Left lung (tissue), 4 donors: ENCODE measurements at regions not wholly inside any gene's neighbourhood (a gene's known extent, or its start where the extent isn't known, plus 50 kb on each side); places are given as distances from the start of the nearest gene placed in this dataset.

Source experiments
- ATAC-seq: fragments of 200-7000 bp; cut with Tn5 transposase; one replicate; pipeline ENCODE4 v1.9.1; 2020; ENCODE audit warnings: moderate library complexity
- DNase-seq, 4 donors: peaks; one replicate each; pipeline ENCODE4 v3.0.0-alpha.2; 2013 to 2020
- H3K27ac ChIP-seq, 2 donors: fragments of 200-600 bp; sonication (generic) in 1 of 2; one replicate each; pipeline versions ENCODE4 v1.5.0 to v1.8.0; 2020 to 2021
- H3K27me3 ChIP-seq, 2 donors: fragments of 200-600 bp; sonication (generic) in 1 of 2; one replicate each; pipeline versions ENCODE4 v1.5.0 to v1.8.0; 2020 to 2021
- H3K36me3 ChIP-seq, 2 donors: fragments of 200-600 bp; sonication (generic) in 1 of 2; one replicate each; pipeline versions ENCODE4 v1.5.0 to v1.8.0; 2020 to 2021
- H3K4me1 ChIP-seq, 2 donors: fragments of 200-600 bp; one replicate each; pipeline ENCODE4 v1.8.0; 2021
- H3K4me3 ChIP-seq, 2 donors: fragments of 200-600 bp; sonication (generic) in 1 of 2; one replicate each; pipeline versions ENCODE4 v1.5.0 to v1.8.0; 2020 to 2021; ENCODE audit warnings: mild to moderate bottlenecking in 1 of 2
- H3K9me3 ChIP-seq, 2 donors: fragments of 200-600 bp; sonication (generic) in 1 of 2; one replicate each; pipeline versions ENCODE4 v1.5.0 to v1.8.0; 2020 to 2021
- intact Hi-C, 2 donors: fragments of 100-400 bp; cut with DNase I; formaldehyde crosslinking; loops; one replicate each; pipeline versions ENCODE4 v1.11.2 to v1.14.2; 2022
- TF ChIP-seq, protein P1 (sequence below), 2 donors: fragments of 200-600 bp; sonication (generic) in 1 of 2; IDR thresholded peaks; one replicate each; pipeline versions ENCODE4 v1.5.0 to v1.8.0; 2021; ENCODE audit warnings: antibody characterized with exemption in 2 of 2
- donor health status: DM: no; HTN: yes; CAD: no.
- donor health status: DM: no; HTN: no; CAD: no.

GRCh38 chr20:57088436-57088835, 178.0 kb downstream of the BMP7 start:
- no peaks in the 10 kb centered on the region for H3K9me3 ChIP-seq
- no peaks in the 10 kb centered on the region for H3K36me3 ChIP-seq
- H3K27me3 ChIP-seq, result peaks cover 0 to 66% of the 10 kb centered on the region in 2 donors
- intact Hi-C loops, result no loop called here
- TF ChIP-seq, protein P1, sequence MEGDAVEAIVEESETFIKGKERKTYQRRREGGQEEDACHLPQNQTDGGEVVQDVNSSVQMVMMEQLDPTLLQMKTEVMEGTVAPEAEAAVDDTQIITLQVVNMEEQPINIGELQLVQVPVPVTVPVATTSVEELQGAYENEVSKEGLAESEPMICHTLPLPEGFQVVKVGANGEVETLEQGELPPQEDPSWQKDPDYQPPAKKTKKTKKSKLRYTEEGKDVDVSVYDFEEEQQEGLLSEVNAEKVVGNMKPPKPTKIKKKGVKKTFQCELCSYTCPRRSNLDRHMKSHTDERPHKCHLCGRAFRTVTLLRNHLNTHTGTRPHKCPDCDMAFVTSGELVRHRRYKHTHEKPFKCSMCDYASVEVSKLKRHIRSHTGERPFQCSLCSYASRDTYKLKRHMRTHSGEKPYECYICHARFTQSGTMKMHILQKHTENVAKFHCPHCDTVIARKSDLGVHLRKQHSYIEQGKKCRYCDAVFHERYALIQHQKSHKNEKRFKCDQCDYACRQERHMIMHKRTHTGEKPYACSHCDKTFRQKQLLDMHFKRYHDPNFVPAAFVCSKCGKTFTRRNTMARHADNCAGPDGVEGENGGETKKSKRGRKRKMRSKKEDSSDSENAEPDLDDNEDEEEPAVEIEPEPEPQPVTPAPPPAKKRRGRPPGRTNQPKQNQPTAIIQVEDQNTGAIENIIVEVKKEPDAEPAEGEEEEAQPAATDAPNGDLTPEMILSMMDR (IDR thresholded peaks at IDR 0.05), result no peak
- H3K4me3 ChIP-seq, result no peak overlapping the region
- no peaks in the 10 kb centered on the region for H3K4me1 ChIP-seq
- H3K27ac ChIP-seq, result no peak overlapping the region
- no peak for DNase-seq
- no peak for ATAC-seq

- no peak overlapping the region for H3K4me3 ChIP-seq
- peaks cover 0 to 66% of the 10 kb centered on the region in 2 donors for H3K27me3 ChIP-seq
- no peak overlapping the region for H3K27ac ChIP-seq
- ATAC-seq, result peak; percentile 89
- no peaks in the 10 kb centered on the region for H3K9me3 ChIP-seq
- no peaks in the 10 kb centered on the region for H3K36me3 ChIP-seq
- DNase-seq, result peak; percentile 38 to 91 (median 64)
- intact Hi-C loops, result loop anchor here in 1 of 2 donors (5.0 kb wide), 1 partner anchor 258 kb away; no protein-coding TSS in a partner anchor
- H3K4me1 ChIP-seq, result no peaks in the 10 kb centered on the region
- TF ChIP-seq, protein P1 (IDR thresholded peaks at IDR 0.05), result peak; percentile 82 to 92
Observed at GRCh38 chr20:57089699-57090144, 176.7 kb downstream of the BMP7 start.

- H3K4me1 ChIP-seq, result no peaks in the 10 kb centered on the region
- intact Hi-C loops, result loop anchor here in 1 of 2 donors (5.0 kb wide), 1 partner anchor 256 kb away; no protein-coding TSS in a partner anchor
Observed at GRCh38 chr20:57090590-57091560, 175.6 kb downstream of the BMP7 start.

DNA sequence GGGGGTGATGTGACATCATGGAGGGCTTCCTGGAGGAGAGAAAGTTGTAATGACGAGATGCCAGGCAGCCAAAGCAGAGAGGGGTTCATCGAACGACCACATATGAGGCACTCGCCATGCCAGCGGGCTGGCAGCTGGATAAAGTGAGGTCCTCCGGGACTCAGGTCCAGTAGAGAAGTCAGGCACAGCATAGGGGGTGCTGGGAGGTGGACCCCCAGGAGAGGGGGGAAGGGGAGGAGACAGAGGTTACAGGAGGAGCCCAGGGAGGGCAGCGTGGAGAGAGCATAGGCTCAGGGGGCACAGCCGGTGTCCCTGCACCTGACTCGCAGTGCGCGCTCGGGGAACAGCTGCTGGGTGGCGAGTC, 174.7 kb downstream of the BMP7 start:
- H3K4me3 ChIP-seq, result no peak overlapping the region
- intact Hi-C loops, result loop anchor here in 1 of 2 donors (5.0 kb wide), 1 partner anchor 256 kb away; no protein-coding TSS in a partner anchor

More at GRCh38 chr20:57090590-57091560, 175.6 kb downstream of the BMP7 start:
- H3K27me3 ChIP-seq, result peaks cover 0 to 65% of the 10 kb centered on the region in 2 donors
- H3K36me3 ChIP-seq, result no peaks in the 10 kb centered on the region
- DNase-seq (no peak), ATAC-seq (no peak)
- no peak overlapping the region for H3K4me3 ChIP-seq
- H3K27ac ChIP-seq, result no peak overlapping the region
- H3K9me3 ChIP-seq, result no peaks in the 10 kb centered on the region
- TF ChIP-seq, protein P1 (IDR thresholded peaks at IDR 0.05), result no peak

More for the DNA sequence above, 174.7 kb downstream of the BMP7 start:
- Histone ChIP-seq H3K9me3 (no peaks in the 10 kb centered on the region), H3K4me1 (no peaks in the 10 kb centered on the region), H3K36me3 (no peaks in the 10 kb centered on the region), H3K27me3 (peaks cover 0 to 57% of the 10 kb centered on the region in 2 donors), H3K27ac (no peak overlapping the region)
- no peak for ATAC-seq
- TF ChIP-seq, protein P1 (IDR thresholded peaks at IDR 0.05), result no peak
- DNase-seq, result no peak
